Pancreas (tissue), 10 donors: ENCODE measurements at regions not wholly inside any gene's neighbourhood (a gene's known extent, or its start where the extent isn't known, plus 50 kb on each side); places are given as distances from the start of the nearest gene placed in this dataset.

Experiments used
- ATAC-seq, 4 donors: fragments of 200-7000 bp; cut with Tn5 transposase; one replicate each; pipeline versions ENCODE4 v1.8.0 to v1.9.1; 2020; ENCODE audit warnings: mild to moderate bottlenecking in 4 of 4, moderate library complexity in 4 of 4
- DNase-seq, 6 donors: peaks; one replicate each; pipeline ENCODE4 v3.0.0-alpha.2; 2020
- FAIRE-seq: peaks from 2 replicates; lab custom pipeline; 2012; peaks lifted over from hg19 to GRCh38; lab: Jason Lieb, UNC
- H3K27ac ChIP-seq, 4 donors: fragments of 200-600 bp; sonication (generic); 1 replicate in 3 of 4; 2 replicates in 1 of 4; pipeline versions ENCODE4 v1.5.0 to v1.8.0; 2020
- H3K27me3 ChIP-seq, 4 donors: fragments of 200-600 bp; one replicate each; pipeline ENCODE4 v1.8.0; 2021
- H3K36me3 ChIP-seq, 3 donors: fragments of 200-600 bp; sonication (generic) in 1 of 3; one replicate each; pipeline versions ENCODE4 v1.5.0 to v1.8.0; 2020 to 2021
- H3K4me1 ChIP-seq, 3 donors: fragments of 200-600 bp; one replicate each; pipeline ENCODE4 v1.8.0; 2021
- H3K4me3 ChIP-seq, 4 donors: fragments of 200-600 bp; sonication (generic) in 2 of 4; one replicate each; pipeline versions ENCODE4 v1.5.0 to v1.8.0; 2020 to 2021
- H3K9me3 ChIP-seq, 4 donors: fragments of 200-600 bp; one replicate each; pipeline ENCODE4 v1.8.0; 2021
- CTCF ChIP-seq, 4 donors: fragments of 200-600 bp; sonication (generic) in 3 of 4; IDR thresholded peaks; one replicate each; pipeline versions ENCODE4 v1.5.0 to v1.8.0; 2021; ENCODE audit warnings: antibody characterized with exemption in 4 of 4
- WGBS, 2 donors: extraction: QIAGEN DNeasy Blood & Tissue Kit; methylation state at CpG; one replicate each; pipeline ENCODE4 v1.1.7; 2013; 5-methylcytosine and 5-hydroxymethylcytosine counted together
- intact Hi-C, 3 donors: fragments of 100-400 bp; cut with DNase I; formaldehyde crosslinking; loops; one replicate each; pipeline versions ENCODE4 v1.11.1 to v1.14.2; 2022
- donor health status: healthy with polysubstance abuse.
- donor health status: DM: no; HTN: no; CAD: no; lungs with moderate emphysema.
- donor health status: DM: no; HTN: no; CAD: no.
- donor health status: control.
- donor health status: control.
- donor health status: Bipolar disorder and iron deficiency.
- donor health status: DM: yes; HTN: yes; CAD: no.
- donor health status: DM: no; HTN: no; CAD: no.
- donor health status: DM: no; HTN: no; CAD: no.
- donor health status: DM: yes; HTN: yes; CAD: no.

GRCh38 chr10:116792817-116793216, 50.5 kb upstream of the HSPA12A start:
- DNase-seq (no peak), FAIRE-seq (no peak), ATAC-seq (no peak)
- intact Hi-C loops: loop anchor here in 2 of 3 donors (5.0 to 10.0 kb wide), 2 partner anchors 286 to 382 kb away; no protein-coding TSS in a partner anchor
- no peak overlapping the region for H3K4me3 ChIP-seq
- no peaks in the 10 kb centered on the region for H3K27me3 ChIP-seq
- no peaks in the 10 kb centered on the region for H3K36me3 ChIP-seq
- H3K4me1 ChIP-seq: no peaks in the 10 kb centered on the region
- no peak for TF ChIP-seq CTCF (IDR thresholded peaks at IDR 0.05)
- no peaks in the 10 kb centered on the region for H3K9me3 ChIP-seq
- WGBS, 2 donors: 94% methylated on average over 1 of the region's 1 CpG
- H3K27ac ChIP-seq: no peak overlapping the region

GRCh38 chr10:116796469-116796868, 52.8 kb upstream of the ENO4 start:
- TF ChIP-seq CTCF (IDR thresholded peaks at IDR 0.05): no peak
- H3K4me1 ChIP-seq: no peaks in the 10 kb centered on the region
- DNase-seq (no peak), FAIRE-seq (no peak), ATAC-seq (peak in 1 of 4 donors; percentile 13)
- intact Hi-C loops: loop anchor here in 2 of 3 donors (5.0 to 10.0 kb wide), 2 partner anchors 378 to 381 kb away; no protein-coding TSS in a partner anchor
- no peak overlapping the region for H3K4me3 ChIP-seq
- no peaks in the 10 kb centered on the region for H3K27me3 ChIP-seq
- H3K27ac ChIP-seq: no peak overlapping the region
- 50 to 61% methylated on average over 5 of the region's 5 CpGs for WGBS, 2 donors
- H3K36me3 ChIP-seq: no peaks in the 10 kb centered on the region
- no peaks in the 10 kb centered on the region for H3K9me3 ChIP-seq

- Histone ChIP-seq H3K4me3 (no peak overlapping the region), H3K36me3 (no peaks in the 10 kb centered on the region), H3K27me3 (no peaks in the 10 kb centered on the region), H3K27ac (no peak overlapping the region), H3K9me3 (no peaks in the 10 kb centered on the region), H3K4me1 (no peaks in the 10 kb centered on the region)
- peak; percentile 84 to 92 (median 87) for TF ChIP-seq CTCF (IDR thresholded peaks at IDR 0.05)
- FAIRE-seq: no peak
- peak; percentile 59 to 88 (median 79) for DNase-seq
- intact Hi-C loops: loop anchor here in 2 of 3 donors (5.0 to 10.0 kb wide), 2 partner anchors 378 to 380 kb away; no protein-coding TSS in a partner anchor
- 16% methylated on average over 9 of the region's 9 CpGs for WGBS, 2 donors
- ATAC-seq: peak; percentile 89 to 97 (median 94)
Observed at GRCh38 chr10:116796910-116797513, 52.3 kb upstream of the ENO4 start.

DNA sequence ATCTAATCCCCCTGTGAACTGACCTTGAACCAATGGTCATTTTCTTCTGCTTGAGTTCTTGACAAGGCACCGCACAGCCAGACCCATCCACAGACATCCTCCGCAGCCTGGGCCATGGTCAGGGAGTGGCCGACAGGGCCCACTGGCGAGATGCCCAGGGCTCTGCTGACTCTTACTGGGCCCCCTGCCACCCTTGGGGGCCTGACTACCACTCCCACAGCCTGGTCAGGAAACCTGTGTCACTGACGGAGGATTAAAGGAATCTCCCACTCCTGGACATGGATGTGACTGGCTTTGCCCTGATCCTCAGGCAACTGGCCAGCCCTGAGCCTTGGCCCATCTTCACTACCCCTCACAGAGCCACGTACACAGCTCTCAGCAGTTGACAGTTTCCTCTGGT, 50.4 kb upstream of the ENO4 start:
- intact Hi-C loops: loop anchor here in 2 of 3 donors (5.0 to 10.0 kb wide), 2 partner anchors 376 to 378 kb away; no protein-coding TSS in a partner anchor

More for the DNA sequence above, 50.4 kb upstream of the ENO4 start:
- DNase-seq (no peak), ATAC-seq (no peak), FAIRE-seq (no peak)
- Histone ChIP-seq H3K9me3 (no peaks in the 10 kb centered on the region), H3K36me3 (no peaks in the 10 kb centered on the region), H3K4me3 (no peak overlapping the region), H3K27me3 (no peaks in the 10 kb centered on the region), H3K4me1 (no peaks in the 10 kb centered on the region), H3K27ac (no peak overlapping the region)
- TF ChIP-seq CTCF (IDR thresholded peaks at IDR 0.05): no peak
- WGBS, 2 donors: 73 to 83% methylated on average over 6 of the region's 6 CpGs
